Activated T-cell treated with anti-CD3 and anti-CD28 coated beads, Interleukin-2, amount 50 U/mL, for 24 hours (primary cell): ENCODE measurements at regions not wholly inside any gene's neighbourhood (a gene's known extent, or its start where the extent isn't known, plus 50 kb on each side); places are given as distances from the start of the nearest gene placed in this dataset.

Source experiments
- DNase-seq: peaks from one replicate; pipeline ENCODE4 v3.0.0-alpha.2; 2020
- H3K27ac Mint-ChIP-seq: 2 replicates; pipeline ENCODE4 v1.8.0; 2020; ENCODE audit warnings: mild to moderate bottlenecking, mixed read lengths
- H3K27me3 Mint-ChIP-seq: 2 replicates; pipeline ENCODE4 v1.8.0; 2020; ENCODE audit warnings: mixed read lengths
- H3K36me3 Mint-ChIP-seq: 2 replicates; pipeline ENCODE4 v1.8.0; 2020; ENCODE audit warnings: low read depth, mixed read lengths
- H3K4me1 Mint-ChIP-seq: 2 replicates; pipeline ENCODE4 v1.8.0; 2020; ENCODE audit warnings: low read depth, mixed read lengths
- H3K4me3 Mint-ChIP-seq: 2 replicates; pipeline ENCODE4 v1.8.0; 2020; ENCODE audit warnings: mild to moderate bottlenecking, moderate library complexity, mixed read lengths
- H3K9me3 Mint-ChIP-seq: 2 replicates; pipeline ENCODE4 v1.8.0; 2020; ENCODE audit warnings: mixed read lengths

GRCh38 chr10:64067009-64067606 lies 545.9 kb downstream of the REEP3 start:
- H3K27me3 Mint-ChIP-seq, result peaks cover 8% of the 10 kb centered on the region
- no peak overlapping the region for H3K27ac Mint-ChIP-seq
- no peak for DNase-seq
- no peaks in the 10 kb centered on the region for H3K36me3 Mint-ChIP-seq
- H3K4me3 Mint-ChIP-seq, result no peak overlapping the region
- no peaks in the 10 kb centered on the region for H3K9me3 Mint-ChIP-seq
- no peaks in the 10 kb centered on the region for H3K4me1 Mint-ChIP-seq

GRCh38 chr10:64067859-64068258 lies 546.7 kb downstream of the REEP3 start:
- no peaks in the 10 kb centered on the region for H3K9me3 Mint-ChIP-seq
- DNase-seq, result no peak
- no peak overlapping the region for H3K4me3 Mint-ChIP-seq
- no peak overlapping the region for H3K27ac Mint-ChIP-seq
- no peaks in the 10 kb centered on the region for H3K4me1 Mint-ChIP-seq
- peaks cover 10% of the 10 kb centered on the region for H3K27me3 Mint-ChIP-seq
- no peaks in the 10 kb centered on the region for H3K36me3 Mint-ChIP-seq

DNA sequence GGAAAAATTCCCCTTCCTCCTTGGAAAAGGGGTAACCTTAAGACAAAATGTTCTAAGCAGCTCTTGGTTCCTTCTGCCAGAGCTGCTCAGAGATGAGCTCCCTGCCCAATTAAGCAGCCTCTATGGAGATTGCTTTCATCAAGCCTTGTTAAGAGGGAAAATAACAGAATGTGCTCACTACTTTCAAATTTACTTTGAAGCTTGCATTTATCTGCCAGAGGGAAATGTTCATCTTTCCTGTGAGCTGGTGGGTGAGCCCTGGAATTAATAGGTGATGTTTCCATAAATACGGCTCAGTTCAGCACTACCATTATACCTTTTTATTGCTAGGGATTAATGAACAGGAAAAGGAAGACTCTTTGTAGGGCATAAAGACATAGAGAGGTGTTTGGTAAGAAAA lies 549.0 kb downstream of the REEP3 start:
- Mint-ChIP-seq H3K36me3 (no peaks in the 10 kb centered on the region), H3K27me3 (peaks cover 12% of the 10 kb centered on the region), H3K4me1 (no peaks in the 10 kb centered on the region), H3K9me3 (no peaks in the 10 kb centered on the region), H3K27ac (no peak overlapping the region), H3K4me3 (no peak overlapping the region)
- DNase-seq, result no peak

- DNase-seq, result no peak
These were observed 550.0 kb downstream of the REEP3 start for GRCh38 chr10:64071218-64071617.

GRCh38 chr10:64075604-64076003 lies 554.4 kb downstream of the REEP3 start:
- H3K27me3 Mint-ChIP-seq, result peaks cover 15% of the 10 kb centered on the region
- H3K27ac Mint-ChIP-seq, result no peak overlapping the region
- no peak overlapping the region for H3K4me3 Mint-ChIP-seq
- no peak for DNase-seq
- H3K9me3 Mint-ChIP-seq, result no peaks in the 10 kb centered on the region
- no peaks in the 10 kb centered on the region for H3K4me1 Mint-ChIP-seq
- no peaks in the 10 kb centered on the region for H3K36me3 Mint-ChIP-seq

More at GRCh38 chr10:64071218-64071617, 550.0 kb downstream of the REEP3 start:
- H3K9me3 Mint-ChIP-seq, result no peaks in the 10 kb centered on the region
- no peak overlapping the region for H3K4me3 Mint-ChIP-seq
- no peak overlapping the region for H3K27ac Mint-ChIP-seq
- H3K36me3 Mint-ChIP-seq, result no peaks in the 10 kb centered on the region
- peaks cover 12% of the 10 kb centered on the region for H3K27me3 Mint-ChIP-seq
- no peaks in the 10 kb centered on the region for H3K4me1 Mint-ChIP-seq

DNA sequence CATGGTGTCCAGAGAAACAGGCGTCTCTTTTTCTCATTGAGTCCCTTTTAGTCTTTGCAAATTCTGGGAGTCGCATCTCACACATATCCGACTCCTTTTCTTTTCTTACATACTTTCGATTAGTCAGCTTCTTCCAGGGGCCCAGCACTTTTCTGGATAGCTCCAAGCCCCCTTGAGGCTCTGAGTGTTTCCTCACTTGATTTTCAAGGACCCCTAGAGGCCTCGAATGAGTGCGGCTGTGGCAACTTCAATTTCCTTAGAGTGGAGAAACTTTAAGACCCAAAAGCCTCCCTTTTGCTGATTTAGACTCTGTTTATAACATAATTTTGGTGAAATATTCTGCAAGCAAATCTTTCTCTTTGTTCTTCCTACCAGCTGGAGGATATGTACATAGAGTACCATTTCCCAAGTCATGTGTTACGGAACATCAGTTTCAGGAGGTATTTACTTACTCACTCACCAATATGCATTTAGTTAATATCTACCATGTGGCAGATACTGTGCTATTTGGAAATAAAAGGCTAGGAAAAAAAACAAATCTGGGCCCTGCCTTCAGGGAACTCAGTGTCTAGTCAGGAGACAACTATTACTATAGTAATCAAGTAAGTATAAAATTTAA lies 555.2 kb downstream of the REEP3 start:
- no peak overlapping the region for H3K27ac Mint-ChIP-seq
- H3K4me3 Mint-ChIP-seq, result no peak overlapping the region
- H3K36me3 Mint-ChIP-seq, result no peaks in the 10 kb centered on the region
- H3K9me3 Mint-ChIP-seq, result no peaks in the 10 kb centered on the region
- no peaks in the 10 kb centered on the region for H3K4me1 Mint-ChIP-seq
- no peak for DNase-seq
- peaks cover 18% of the 10 kb centered on the region for H3K27me3 Mint-ChIP-seq

DNA sequence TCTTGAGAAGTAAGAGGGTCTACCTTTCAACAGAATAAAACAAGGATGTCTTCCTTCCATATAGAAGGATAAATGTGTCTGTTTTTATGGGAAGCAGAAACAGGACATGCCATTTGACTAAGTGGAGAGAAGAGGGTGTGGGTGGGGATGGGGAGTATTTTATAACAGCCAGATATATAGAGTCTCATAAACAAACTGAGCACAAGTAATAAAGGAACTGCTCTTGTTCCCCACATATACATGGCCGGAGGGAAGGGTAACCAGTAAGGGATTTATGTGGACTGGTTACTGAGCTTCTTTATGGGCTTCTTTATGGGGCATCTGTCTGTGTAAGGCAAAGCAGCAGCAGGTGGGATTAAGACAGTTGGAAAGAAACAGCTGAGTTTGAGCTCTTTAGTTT lies 558.1 kb downstream of the REEP3 start:
- Mint-ChIP-seq H3K9me3 (no peaks in the 10 kb centered on the region), H3K36me3 (no peaks in the 10 kb centered on the region), H3K27me3 (peaks cover 8% of the 10 kb centered on the region), H3K27ac (no peak overlapping the region), H3K4me1 (no peaks in the 10 kb centered on the region), H3K4me3 (no peak overlapping the region)
- no peak for DNase-seq

GRCh38 chr10:64080071-64080470 lies 558.9 kb downstream of the REEP3 start:
- no peak for DNase-seq
- Mint-ChIP-seq H3K36me3 (no peaks in the 10 kb centered on the region), H3K4me1 (no peaks in the 10 kb centered on the region)

GRCh38 chr10:64081947-64082482 lies 560.8 kb downstream of the REEP3 start:
- no peak for DNase-seq
- H3K9me3 Mint-ChIP-seq, result no peaks in the 10 kb centered on the region
- H3K27ac Mint-ChIP-seq, result no peak overlapping the region
- H3K27me3 Mint-ChIP-seq, result peaks cover 8% of the 10 kb centered on the region
- no peak overlapping the region for H3K4me3 Mint-ChIP-seq
- no peaks in the 10 kb centered on the region for H3K36me3 Mint-ChIP-seq
- H3K4me1 Mint-ChIP-seq, result no peaks in the 10 kb centered on the region

More at GRCh38 chr10:64080071-64080470, 558.9 kb downstream of the REEP3 start:
- H3K27ac Mint-ChIP-seq, result no peak overlapping the region
- peaks cover 8% of the 10 kb centered on the region for H3K27me3 Mint-ChIP-seq
- H3K4me3 Mint-ChIP-seq, result no peak overlapping the region
- H3K9me3 Mint-ChIP-seq, result no peaks in the 10 kb centered on the region

- no peak overlapping the region for H3K27ac Mint-ChIP-seq
- H3K9me3 Mint-ChIP-seq, result no peaks in the 10 kb centered on the region
- H3K4me1 Mint-ChIP-seq, result no peaks in the 10 kb centered on the region
- no peaks in the 10 kb centered on the region for H3K36me3 Mint-ChIP-seq
- no peak for DNase-seq
- no peaks in the 10 kb centered on the region for H3K27me3 Mint-ChIP-seq
- no peak overlapping the region for H3K4me3 Mint-ChIP-seq
These were observed 565.0 kb downstream of the REEP3 start for GRCh38 chr10:64086083-64086767.

DNA sequence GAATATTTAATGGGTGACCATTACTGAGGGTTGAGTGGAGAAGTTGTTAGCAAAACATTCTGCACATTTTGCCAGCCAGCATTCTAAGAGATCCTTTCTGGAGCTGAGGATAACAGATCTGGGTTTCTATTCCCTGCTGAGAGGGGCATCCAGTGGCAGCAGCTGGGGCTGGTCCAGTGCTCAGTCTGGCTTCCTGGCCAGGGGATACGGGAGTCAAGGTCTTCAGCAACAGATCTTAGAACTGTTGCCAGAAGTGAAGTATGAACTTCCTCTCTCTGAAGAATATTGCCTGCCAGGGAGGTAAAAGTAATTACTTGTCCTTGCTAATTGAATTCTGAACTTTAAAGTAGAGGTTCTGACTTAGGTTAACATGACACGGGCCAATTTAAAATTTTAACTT lies 568.4 kb downstream of the REEP3 start:
- H3K4me1 Mint-ChIP-seq, result no peaks in the 10 kb centered on the region
- no peak for DNase-seq
- no peaks in the 10 kb centered on the region for H3K36me3 Mint-ChIP-seq
- H3K27ac Mint-ChIP-seq, result no peak overlapping the region
- H3K4me3 Mint-ChIP-seq, result no peak overlapping the region
- no peaks in the 10 kb centered on the region for H3K27me3 Mint-ChIP-seq
- H3K9me3 Mint-ChIP-seq, result no peaks in the 10 kb centered on the region

DNA sequence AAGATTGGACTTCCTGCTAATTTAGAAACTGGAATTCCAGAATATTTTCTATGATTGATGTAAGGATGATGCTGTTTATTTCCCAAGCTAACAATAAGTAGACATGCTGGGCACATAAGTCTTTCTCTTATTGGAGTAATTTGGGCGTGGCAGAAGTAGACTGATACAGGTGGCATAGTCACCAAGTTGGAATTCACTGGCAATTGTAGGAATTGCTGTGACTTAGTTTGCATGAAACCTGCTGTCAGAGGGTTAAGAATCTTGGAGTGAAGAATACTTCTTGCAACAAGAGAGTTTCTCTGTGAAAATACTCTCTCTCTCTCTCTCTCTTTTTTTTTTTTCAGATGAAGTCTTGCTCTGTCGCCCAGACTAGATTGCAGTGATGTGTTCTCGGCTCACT lies 569.7 kb downstream of the REEP3 start:
- Mint-ChIP-seq H3K4me3 (no peak overlapping the region), H3K27me3 (no peaks in the 10 kb centered on the region), H3K27ac (no peak overlapping the region), H3K4me1 (no peaks in the 10 kb centered on the region), H3K9me3 (no peaks in the 10 kb centered on the region), H3K36me3 (no peaks in the 10 kb centered on the region)
- DNase-seq, result no peak

DNA sequence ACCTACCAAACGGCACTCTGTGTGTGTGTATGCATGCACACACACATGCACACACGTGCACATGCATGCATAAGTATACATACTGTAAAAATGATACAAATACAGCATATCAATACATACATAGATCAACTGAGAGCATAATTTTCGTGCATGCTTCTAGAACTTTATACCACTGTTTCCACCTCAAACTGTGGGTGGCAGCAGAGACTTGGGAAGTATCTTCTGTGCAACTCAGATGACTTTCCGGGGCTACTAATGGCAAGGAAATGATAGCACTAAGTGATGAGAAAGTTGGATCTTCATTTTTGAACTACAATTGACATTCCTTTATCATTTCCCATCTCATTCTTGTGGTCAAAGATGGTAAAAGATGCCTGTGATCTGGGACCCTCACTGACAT lies 570.7 kb downstream of the REEP3 start:
- no peaks in the 10 kb centered on the region for H3K36me3 Mint-ChIP-seq
- no peaks in the 10 kb centered on the region for H3K27me3 Mint-ChIP-seq

DNA sequence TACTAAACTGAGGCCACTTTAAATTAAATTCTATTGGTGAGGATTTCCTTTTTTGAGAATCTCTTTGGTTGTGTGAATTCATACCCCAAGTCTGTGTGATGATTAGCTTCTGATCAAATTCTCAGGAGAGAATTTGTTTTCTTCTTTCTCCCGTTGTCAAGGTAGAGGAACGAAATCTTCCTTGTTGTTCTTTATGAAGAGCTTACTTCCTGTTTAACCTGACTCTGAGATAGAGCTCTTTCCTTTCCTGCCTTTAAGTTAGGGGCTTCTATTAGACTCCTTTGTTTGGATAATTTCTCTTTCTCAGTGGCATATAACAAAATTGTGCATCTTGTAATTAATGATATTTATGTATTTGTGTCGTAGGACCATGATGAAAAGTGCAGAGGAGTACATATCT lies 572.1 kb downstream of the REEP3 start:
- H3K36me3 Mint-ChIP-seq, result no peaks in the 10 kb centered on the region
- H3K4me1 Mint-ChIP-seq, result no peaks in the 10 kb centered on the region
- no peak for DNase-seq
- no peaks in the 10 kb centered on the region for H3K27me3 Mint-ChIP-seq
- H3K9me3 Mint-ChIP-seq, result no peaks in the 10 kb centered on the region
- no peak overlapping the region for H3K4me3 Mint-ChIP-seq
- no peak overlapping the region for H3K27ac Mint-ChIP-seq

More for the DNA sequence above, 570.7 kb downstream of the REEP3 start:
- no peak for DNase-seq
- H3K4me1 Mint-ChIP-seq, result no peaks in the 10 kb centered on the region
- H3K9me3 Mint-ChIP-seq, result no peaks in the 10 kb centered on the region
- H3K27ac Mint-ChIP-seq, result no peak overlapping the region
- no peak overlapping the region for H3K4me3 Mint-ChIP-seq

DNA sequence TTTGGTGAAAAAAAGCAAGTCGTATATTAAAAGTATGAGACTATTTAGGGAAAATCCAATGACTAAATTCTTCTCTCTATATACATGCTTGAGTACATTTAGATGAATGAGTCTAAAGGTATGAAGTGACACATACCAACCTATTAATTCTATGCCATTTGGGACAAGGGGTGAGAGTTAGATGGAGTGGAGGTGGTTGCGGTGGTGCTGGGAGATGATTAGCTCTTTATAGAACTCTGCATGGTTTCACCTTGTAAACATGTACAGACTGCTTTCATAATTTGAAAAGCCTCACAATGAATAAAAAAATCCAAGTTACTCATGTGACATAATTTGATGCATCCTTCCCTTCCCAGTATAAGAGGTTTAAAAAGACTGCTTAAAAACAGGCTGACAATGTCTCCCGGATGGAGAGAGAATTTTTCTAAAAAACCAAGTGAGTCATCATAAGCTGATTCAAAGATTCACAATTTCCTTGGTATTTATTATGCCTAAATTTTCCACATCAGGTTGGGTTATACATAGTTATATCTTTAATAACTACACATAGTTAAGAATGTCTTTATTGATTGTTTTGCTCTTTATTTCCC lies 572.8 kb downstream of the REEP3 start:
- Mint-ChIP-seq H3K27ac (no peak overlapping the region), H3K36me3 (no peaks in the 10 kb centered on the region), H3K9me3 (no peaks in the 10 kb centered on the region), H3K4me3 (no peak overlapping the region), H3K4me1 (no peaks in the 10 kb centered on the region), H3K27me3 (no peaks in the 10 kb centered on the region)
- no peak for DNase-seq
